Parathyroid adenoma (tissue), 2 donors: ENCODE measurements at regions not wholly inside any gene's neighbourhood (a gene's known extent, or its start where the extent isn't known, plus 50 kb on each side); places are given as distances from the start of the nearest gene placed in this dataset.

Experiments used
- H2AFZ ChIP-seq: fragments of 300-600 bp; sonication (generic); one replicate; pipeline ENCODE4 v1.7.0; 2017; ENCODE audit warnings: antibody characterized with exemption, mild to moderate bottlenecking
- H3K27ac ChIP-seq: fragments of 300-600 bp; sonication (generic); one replicate; pipeline ENCODE4 v1.7.0; 2017
- H3K27me3 ChIP-seq: fragments of 300-600 bp; sonication (generic); one replicate; pipeline ENCODE4 v1.7.0; 2017; ENCODE audit warnings: low read length; ENCODE audit not compliant: control insufficient read depth, insufficient read depth
- H3K36me3 ChIP-seq: fragments of 300-600 bp; sonication (generic); one replicate; pipeline ENCODE4 v1.7.0; 2017; ENCODE audit warnings: low read length; ENCODE audit not compliant: control insufficient read depth, insufficient read depth
- H3K4me1 ChIP-seq: fragments of 300-600 bp; sonication (generic); one replicate; pipeline ENCODE4 v1.7.0; 2017; ENCODE audit warnings: control low read depth
- H3K4me2 ChIP-seq: fragments of 300-600 bp; sonication (generic); one replicate; pipeline ENCODE4 v1.7.0; 2017; ENCODE audit warnings: low read length
- H3K4me3 ChIP-seq: fragments of 300-600 bp; sonication (generic); one replicate; pipeline ENCODE4 v1.7.0; 2017; ENCODE audit warnings: low read depth, low read length
- H3K79me2 ChIP-seq: fragments of 300-600 bp; sonication (generic); one replicate; pipeline ENCODE4 v1.7.0; 2017; ENCODE audit warnings: control low read depth
- H3K9ac ChIP-seq: fragments of 300-600 bp; sonication (generic); one replicate; pipeline ENCODE4 v1.7.0; 2017; ENCODE audit warnings: mild to moderate bottlenecking
- H3K9me3 ChIP-seq: fragments of 300-600 bp; sonication (generic); one replicate; pipeline ENCODE4 v1.7.0; 2017; ENCODE audit warnings: low read length; ENCODE audit not compliant: control insufficient read depth
- CTCF ChIP-seq: fragments of 300-600 bp; sonication (generic); IDR thresholded peaks from one replicate; pipeline ENCODE4 v1.7.0; 2017; ENCODE audit warnings: antibody characterized with exemption, mild to moderate bottlenecking
- donor health status: primary hyperparathyroidism.

GRCh38 chrX:125262836-125263235, 56.8 kb upstream of the TEX13C start:
- H3K4me1 ChIP-seq: no peaks in the 10 kb centered on the region
- no peak overlapping the region for H3K27ac ChIP-seq
- no peak for TF ChIP-seq CTCF
- no peak overlapping the region for H3K9ac ChIP-seq
- no peaks in the 10 kb centered on the region for H3K9me3 ChIP-seq
- H2AFZ ChIP-seq: no peak overlapping the region
- H3K36me3 ChIP-seq: no peaks in the 10 kb centered on the region
- H3K27me3 ChIP-seq: no peaks in the 10 kb centered on the region
- no peaks in the 10 kb centered on the region for H3K79me2 ChIP-seq
- no peak overlapping the region for H3K4me3 ChIP-seq
- no peak overlapping the region for H3K4me2 ChIP-seq

- H3K9me3 ChIP-seq: no peaks in the 10 kb centered on the region
- no peak for TF ChIP-seq CTCF
- H3K9ac ChIP-seq: no peak overlapping the region
- no peaks in the 10 kb centered on the region for H3K36me3 ChIP-seq
- no peaks in the 10 kb centered on the region for H3K79me2 ChIP-seq
- H3K27me3 ChIP-seq: no peaks in the 10 kb centered on the region
- no peak overlapping the region for H2AFZ ChIP-seq
- no peak overlapping the region for H3K4me3 ChIP-seq
- no peak overlapping the region for H3K27ac ChIP-seq
- H3K4me2 ChIP-seq: no peak overlapping the region
- H3K4me1 ChIP-seq: no peaks in the 10 kb centered on the region
Measured at GRCh38 chrX:125266153-125266660, 53.5 kb upstream of the TEX13C start.
